ENCODE measurements at regions not wholly inside any gene's neighbourhood (a gene's known extent, or its start where the extent isn't known, plus 50 kb on each side); places are given as distances from the start of the nearest gene placed in this dataset.

- TF ChIP-seq ZNF462 (CRISPR knock-in tag; IDR thresholded peaks at IDR 0.05) (no peak), EZH2 (IDR thresholded peaks at IDR 0.05; ENCODE audit: low read depth, unreplicated experiment) (no peak), CTCF (conservative IDR thresholded peaks at IDR 0.05; ENCODE audit: low read depth in 2 of 2) (no peak), EZH2phosphoT487 (IDR thresholded peaks at IDR 0.05; ENCODE audit: unreplicated experiment) (no peak)
Observed at GRCh38 chr16:5188989-5189352, 91.4 kb upstream of the EEF2KMT start (continued).

- H3K27me3 Mint-ChIP-seq (ENCODE audit: insufficient read depth, low read depth, poor library complexity), result peaks cover 14% of the 10 kb centered on the region
- no peaks in the 10 kb centered on the region for H3F3A ChIP-seq (replicated peaks; ENCODE audit: low read depth)
- H3K4me3 Mint-ChIP-seq, result no peak overlapping the region
- no peak overlapping the region for H2AFZ ChIP-seq
- H3K27me3 ChIP-seq (ENCODE audit: insufficient read depth), result no peaks in the 10 kb centered on the region
- H3K9me2 ChIP-seq (ENCODE audit: insufficient read depth), result peaks cover 11% of the 10 kb centered on the region; the same call in 1 of the 2 replicates
- peaks cover 5% of the 10 kb centered on the region; the same call in 2 of the 3 replicates for H3K36me3 Mint-ChIP-seq (ENCODE audit: low read depth)
- H3K36me3 ChIP-seq (ENCODE audit: insufficient read depth), result no peaks in the 10 kb centered on the region; the same call in 1 of the 2 replicates
- no peaks in the 10 kb centered on the region for H3K79me2 ChIP-seq (replicated peaks; ENCODE audit: insufficient read depth)
- H3K4me1 ChIP-seq (ENCODE audit: insufficient read depth), result peaks cover 22% of the 10 kb centered on the region
- DNase-seq (ENCODE audit: low spot score), result no peak
- H3K9me3 Mint-ChIP-seq, result peaks cover 11% of the 10 kb centered on the region
- H3K4me3 ChIP-seq, result no peak overlapping the region
- H4K20me1 ChIP-seq (replicated peaks; ENCODE audit: insufficient read depth), result no peaks in the 10 kb centered on the region
- peak overlapping the region; percentile 56 for H3K27ac Mint-ChIP-seq
- peak; percentile 60 for ATAC-seq
- peak overlapping the region; percentile 16; the same call in 1 of the 2 replicates for H3K27ac ChIP-seq (ENCODE audit: low read depth)
- peaks cover 22% of the 10 kb centered on the region for H3K4me1 Mint-ChIP-seq
- H3K4me2 ChIP-seq, result peak overlapping the region; percentile 64; the same call in 1 of the 2 replicates
- TF ChIP-seq CTCF (conservative IDR thresholded peaks at IDR 0.05; ENCODE audit: low read depth in 2 of 2) (no peak), ZNF114 (CRISPR knock-in tag; IDR thresholded peaks at IDR 0.05) (no peak)
Observed at GRCh38 chr16:5188318-5188988, 90.9 kb upstream of the EEF2KMT start.
